Coronary artery (tissue), 2 donors: ENCODE measurements at regions not wholly inside any gene's neighbourhood (a gene's known extent, or its start where the extent isn't known, plus 50 kb on each side); places are given as distances from the start of the nearest gene placed in this dataset.

Experiments
- DNase-seq: peaks from one replicate; pipeline ENCODE4 v3.0.0-alpha.2; 2017; ENCODE audit warnings: low spot score
- H3K27ac ChIP-seq, 2 donors: fragments of 200-600 bp; sonication (generic); one replicate each; pipeline ENCODE4 v1.5.1; 2016 to 2019
- H3K4me3 ChIP-seq: fragments of 200-600 bp; sonication (generic); 2 replicates; pipeline ENCODE4 v1.5.1; 2016; ENCODE audit warnings: mild to moderate bottlenecking, moderate library complexity
- TF ChIP-seq, protein P1 (sequence below): fragments of 200-600 bp; sonication (generic); IDR thresholded peaks from one replicate; pipeline ENCODE4 v1.5.1; 2019; ENCODE audit warnings: antibody characterized with exemption

- H3K27ac ChIP-seq: no peak overlapping the region
- TF ChIP-seq, protein P1, sequence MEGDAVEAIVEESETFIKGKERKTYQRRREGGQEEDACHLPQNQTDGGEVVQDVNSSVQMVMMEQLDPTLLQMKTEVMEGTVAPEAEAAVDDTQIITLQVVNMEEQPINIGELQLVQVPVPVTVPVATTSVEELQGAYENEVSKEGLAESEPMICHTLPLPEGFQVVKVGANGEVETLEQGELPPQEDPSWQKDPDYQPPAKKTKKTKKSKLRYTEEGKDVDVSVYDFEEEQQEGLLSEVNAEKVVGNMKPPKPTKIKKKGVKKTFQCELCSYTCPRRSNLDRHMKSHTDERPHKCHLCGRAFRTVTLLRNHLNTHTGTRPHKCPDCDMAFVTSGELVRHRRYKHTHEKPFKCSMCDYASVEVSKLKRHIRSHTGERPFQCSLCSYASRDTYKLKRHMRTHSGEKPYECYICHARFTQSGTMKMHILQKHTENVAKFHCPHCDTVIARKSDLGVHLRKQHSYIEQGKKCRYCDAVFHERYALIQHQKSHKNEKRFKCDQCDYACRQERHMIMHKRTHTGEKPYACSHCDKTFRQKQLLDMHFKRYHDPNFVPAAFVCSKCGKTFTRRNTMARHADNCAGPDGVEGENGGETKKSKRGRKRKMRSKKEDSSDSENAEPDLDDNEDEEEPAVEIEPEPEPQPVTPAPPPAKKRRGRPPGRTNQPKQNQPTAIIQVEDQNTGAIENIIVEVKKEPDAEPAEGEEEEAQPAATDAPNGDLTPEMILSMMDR: no peak
- DNase-seq: no peak
- no peak overlapping the region for H3K4me3 ChIP-seq
These were observed 1026.8 kb downstream of the GATA3 start for GRCh38 chr10:9081253-9081652.

GRCh38 chr10:9081961-9082360 is 1027.5 kb downstream of the GATA3 start:
- TF ChIP-seq, protein P1: no peak
- DNase-seq: no peak
- Histone ChIP-seq H3K27ac (no peak overlapping the region), H3K4me3 (no peak overlapping the region)

- no peak overlapping the region for H3K4me3 ChIP-seq
- TF ChIP-seq, protein P1: no peak
- no peak overlapping the region for H3K27ac ChIP-seq
- no peak for DNase-seq
These were observed 1037.1 kb downstream of the GATA3 start for GRCh38 chr10:9091530-9092093.

- no peak overlapping the region for H3K4me3 ChIP-seq
- TF ChIP-seq, protein P1: no peak
- DNase-seq: no peak
- no peak overlapping the region for H3K27ac ChIP-seq
These were observed 1041.8 kb downstream of the GATA3 start for GRCh38 chr10:9096288-9096687.

GRCh38 chr10:9097206-9097990 is 1042.9 kb downstream of the GATA3 start:
- no peak for DNase-seq
- no peak overlapping the region for H3K4me3 ChIP-seq
- no peak overlapping the region for H3K27ac ChIP-seq
- TF ChIP-seq, protein P1: no peak

GRCh38 chr10:9097991-9098306 is 1043.5 kb downstream of the GATA3 start:
- H3K4me3 ChIP-seq: no peak overlapping the region
- no peak for DNase-seq
- H3K27ac ChIP-seq: no peak overlapping the region
- TF ChIP-seq, protein P1: no peak

DNA sequence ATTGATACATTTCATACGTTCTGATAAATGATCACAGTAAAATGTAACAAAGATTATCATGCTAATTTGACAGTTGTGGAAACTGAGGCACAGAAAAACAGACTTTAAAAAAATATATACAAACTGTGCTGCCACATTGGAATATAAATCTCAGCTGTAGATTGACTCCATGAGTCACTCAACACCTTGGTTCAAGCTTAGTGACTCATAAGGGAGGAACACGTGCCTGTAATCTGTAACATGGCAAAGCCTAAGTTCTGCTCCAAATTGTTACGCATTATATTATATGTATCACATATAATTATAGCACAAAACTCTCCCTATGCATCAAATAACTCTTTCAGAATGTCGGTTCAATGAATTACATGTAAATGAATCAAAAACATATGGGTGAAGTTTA is 1047.5 kb downstream of the GATA3 start:
- TF ChIP-seq, protein P1: no peak
- Histone ChIP-seq H3K27ac (no peak overlapping the region), H3K4me3 (no peak overlapping the region)
- DNase-seq: no peak
